Panc1 (cell line): ENCODE measurements at regions not wholly inside any gene's neighbourhood (a gene's known extent, or its start where the extent isn't known, plus 50 kb on each side); places are given as distances from the start of the nearest gene placed in this dataset.

Source experiments
- ATAC-seq: fragments of 200-7000 bp; cut with Tn5 transposase; 2 replicates; pipeline ENCODE4 v1.9.1; 2020; ENCODE audit warnings: mild to moderate bottlenecking, moderate library complexity
- BruUV-seq: library from RNA; stranded (reverse); fragments of 400-500 nt; replicated peaks from 2 replicates; lab custom pipeline; 2021; lab: Mats Ljungman, UMichigan
- CTCF ChIA-PET: fragments of 300-600 bp; sonication (Branson Sonifier 250); formaldehyde crosslinking; loops from one replicate; lab custom pipeline; 2022; ENCODE audit warnings: antibody characterized with exemption; lab: Charles Lee
- POLR2A ChIA-PET: fragments of 300-600 bp; sonication (Branson Sonifier 250); formaldehyde crosslinking; loops from one replicate; lab custom pipeline; 2022; ENCODE audit warnings: antibody characterized with exemption; lab: Charles Lee
- DNase-seq: peaks from one replicate; pipeline ENCODE4 v3.0.0-alpha.2; 2010; ENCODE audit warnings: low read depth, low spot score
- H3K27ac ChIP-seq: 2 replicates; pipeline ENCODE4 v1.5.1; 2011; ENCODE audit warnings: mild to moderate bottlenecking, low read length, inconsistent platforms
- H3K27me3 ChIP-seq: fragments of 200-500 bp; sonication (Bioruptor generic); 2 replicates; pipeline ENCODE4 v1.6.0; 2014; ENCODE audit warnings: low read length, inconsistent platforms; ENCODE audit not compliant: control insufficient read depth, insufficient read depth
- H3K36me3 ChIP-seq: fragments of 200-500 bp; sonication (Bioruptor generic); 2 replicates; pipeline ENCODE4 v1.5.1; 2014; ENCODE audit warnings: inconsistent platforms, mild to moderate bottlenecking, low read length, moderate library complexity; ENCODE audit not compliant: control insufficient read depth, insufficient read depth
- H3K4me1 ChIP-seq: 2 replicates; pipeline ENCODE4 v1.5.1; 2011; ENCODE audit warnings: inconsistent platforms, mild to moderate bottlenecking, low read length, moderate library complexity; ENCODE audit not compliant: control insufficient read depth, insufficient read depth
- H3K4me3 ChIP-seq, 2 experiments: 2 replicates each; pipeline ENCODE4 v1.5.1; 2011 to 2012; ENCODE audit warnings: low read depth in 2 of 2, low read length in 2 of 2, mild to moderate bottlenecking in 2 of 2, inconsistent platforms in 1 of 2, moderate library complexity in 1 of 2
- H3K9me3 ChIP-seq: fragments of 200-500 bp; sonication (Bioruptor generic); 2 replicates; pipeline ENCODE4 v1.5.1; 2014; ENCODE audit warnings: low read depth, mild to moderate bottlenecking, inconsistent platforms, low read length, moderate library complexity; ENCODE audit not compliant: control insufficient read depth, insufficient read depth
- CTCF ChIP-seq: fragments of 450-650 bp; IDR thresholded peaks from 2 replicates; pipeline ENCODE4 v1.5.1; 2017; ENCODE audit warnings: mild to moderate bottlenecking
- POLR2AphosphoS5 ChIP-seq: IDR thresholded peaks from 2 replicates; pipeline ENCODE4 v1.6.1; 2012; ENCODE audit warnings: mild to moderate bottlenecking, low read depth, low read length, moderate library complexity
- SIN3A ChIP-seq: IDR thresholded peaks from 2 replicates; pipeline ENCODE4 v1.6.1; 2012; ENCODE audit warnings: low read depth, mild to moderate bottlenecking, low read length, moderate library complexity, borderline replicate concordance; ENCODE audit not compliant: insufficient read depth
- TCF7L2 ChIP-seq: IDR thresholded peaks from 2 replicates; pipeline ENCODE4 v1.6.1; 2011; ENCODE audit warnings: mild to moderate bottlenecking, low read depth, low read length, inconsistent platforms
- in situ Hi-C: cut with HindIII; loops from 2 replicates; pipeline ENCODE4 v1.10.0; 2016; ENCODE audit warnings: low sequenced_read_pairs, low pct_unique_long_range_greater_than_20kb
- intact Hi-C: fragments of 100-400 bp; cut with micrococcal nuclease; formaldehyde crosslinking; loops from one replicate; pipeline ENCODE4 v1.10.0; 2022; ENCODE audit not compliant: unreplicated experiment
- TF ChIP-seq, protein P1 (sequence below), 2 experiments: IDR thresholded peaks; 2 replicates each; pipeline ENCODE4 v1.6.1; 2011 to 2012; ENCODE audit warnings: low read depth in 2 of 2, control low read depth in 1 of 2, low read length in 1 of 2, mild to moderate bottlenecking in 1 of 2, moderate library complexity in 1 of 2; ENCODE audit not compliant: insufficient read depth in 1 of 2

DNA sequence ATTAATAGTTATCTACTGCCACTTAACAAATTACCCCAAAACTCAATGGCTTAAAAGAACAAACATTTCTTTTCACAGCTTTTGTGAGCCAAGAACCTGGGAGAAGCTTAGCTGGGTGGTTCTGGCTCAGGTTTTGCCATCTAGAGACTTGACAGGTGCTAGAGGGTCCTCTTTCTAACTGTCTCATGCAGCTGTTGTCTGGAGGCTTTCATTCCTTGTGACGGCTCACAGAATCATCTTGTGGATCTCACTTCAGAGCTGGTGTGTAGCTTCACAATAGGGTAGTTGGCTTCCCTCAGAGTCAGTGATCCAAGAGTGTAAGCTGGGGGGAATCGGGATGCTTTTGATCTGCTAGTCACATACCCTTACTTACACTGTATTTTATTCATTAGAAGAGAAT is 81.2 kb upstream of the APC start:
- H3K9me3 ChIP-seq, result no peaks in the 10 kb centered on the region
- no peak overlapping the region for H3K4me3 ChIP-seq
- no peaks in the 10 kb centered on the region; the same call in 1 of the 2 replicates for H3K27me3 ChIP-seq
- intact Hi-C loops, result no loop called here
- ChIA-PET POLR2A (no interaction called here), CTCF (no interaction called here)
- in situ Hi-C loops, result no loop called here
- DNase-seq (no peak), ATAC-seq (no peak)
- TF ChIP-seq, protein P1, sequence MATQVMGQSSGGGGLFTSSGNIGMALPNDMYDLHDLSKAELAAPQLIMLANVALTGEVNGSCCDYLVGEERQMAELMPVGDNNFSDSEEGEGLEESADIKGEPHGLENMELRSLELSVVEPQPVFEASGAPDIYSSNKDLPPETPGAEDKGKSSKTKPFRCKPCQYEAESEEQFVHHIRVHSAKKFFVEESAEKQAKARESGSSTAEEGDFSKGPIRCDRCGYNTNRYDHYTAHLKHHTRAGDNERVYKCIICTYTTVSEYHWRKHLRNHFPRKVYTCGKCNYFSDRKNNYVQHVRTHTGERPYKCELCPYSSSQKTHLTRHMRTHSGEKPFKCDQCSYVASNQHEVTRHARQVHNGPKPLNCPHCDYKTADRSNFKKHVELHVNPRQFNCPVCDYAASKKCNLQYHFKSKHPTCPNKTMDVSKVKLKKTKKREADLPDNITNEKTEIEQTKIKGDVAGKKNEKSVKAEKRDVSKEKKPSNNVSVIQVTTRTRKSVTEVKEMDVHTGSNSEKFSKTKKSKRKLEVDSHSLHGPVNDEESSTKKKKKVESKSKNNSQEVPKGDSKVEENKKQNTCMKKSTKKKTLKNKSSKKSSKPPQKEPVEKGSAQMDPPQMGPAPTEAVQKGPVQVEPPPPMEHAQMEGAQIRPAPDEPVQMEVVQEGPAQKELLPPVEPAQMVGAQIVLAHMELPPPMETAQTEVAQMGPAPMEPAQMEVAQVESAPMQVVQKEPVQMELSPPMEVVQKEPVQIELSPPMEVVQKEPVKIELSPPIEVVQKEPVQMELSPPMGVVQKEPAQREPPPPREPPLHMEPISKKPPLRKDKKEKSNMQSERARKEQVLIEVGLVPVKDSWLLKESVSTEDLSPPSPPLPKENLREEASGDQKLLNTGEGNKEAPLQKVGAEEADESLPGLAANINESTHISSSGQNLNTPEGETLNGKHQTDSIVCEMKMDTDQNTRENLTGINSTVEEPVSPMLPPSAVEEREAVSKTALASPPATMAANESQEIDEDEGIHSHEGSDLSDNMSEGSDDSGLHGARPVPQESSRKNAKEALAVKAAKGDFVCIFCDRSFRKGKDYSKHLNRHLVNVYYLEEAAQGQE (IDR thresholded peaks at IDR 0.05; ENCODE audit: insufficient read depth in 1 of 2, low read depth in 2 of 2, low read length in 1 of 2), result no peak
- no peak for TF ChIP-seq POLR2AphosphoS5
- H3K36me3 ChIP-seq, result no peaks in the 10 kb centered on the region
- BruUV-seq, result no TSS peak
- H3K27ac ChIP-seq, result no peak overlapping the region
- no peaks in the 10 kb centered on the region for H3K4me1 ChIP-seq

- no peak for TF ChIP-seq TCF7L2
- TF ChIP-seq, protein P1 (IDR thresholded peaks at IDR 0.05; ENCODE audit: insufficient read depth in 1 of 2, low read depth in 2 of 2, low read length in 1 of 2), result no peak
- no peak for TF ChIP-seq SIN3A
- no peaks in the 10 kb centered on the region for H3K9me3 ChIP-seq
- DNase-seq (no peak), ATAC-seq (no peak)
- no peak overlapping the region for H3K4me3 ChIP-seq
- no peaks in the 10 kb centered on the region for H3K36me3 ChIP-seq
- in situ Hi-C loops, result no loop called here
- no peaks in the 10 kb centered on the region; the same call in 1 of the 2 replicates for H3K27me3 ChIP-seq
- no TSS peak for BruUV-seq
- CTCF ChIA-PET, result no interaction called here
- POLR2A ChIA-PET, result no interaction called here
- H3K4me1 ChIP-seq, result no peaks in the 10 kb centered on the region
- no peak overlapping the region for H3K27ac ChIP-seq
- intact Hi-C loops, result no loop called here
Observed at GRCh38 chr5:112657804-112658203, 79.9 kb upstream of the APC start.

DNA sequence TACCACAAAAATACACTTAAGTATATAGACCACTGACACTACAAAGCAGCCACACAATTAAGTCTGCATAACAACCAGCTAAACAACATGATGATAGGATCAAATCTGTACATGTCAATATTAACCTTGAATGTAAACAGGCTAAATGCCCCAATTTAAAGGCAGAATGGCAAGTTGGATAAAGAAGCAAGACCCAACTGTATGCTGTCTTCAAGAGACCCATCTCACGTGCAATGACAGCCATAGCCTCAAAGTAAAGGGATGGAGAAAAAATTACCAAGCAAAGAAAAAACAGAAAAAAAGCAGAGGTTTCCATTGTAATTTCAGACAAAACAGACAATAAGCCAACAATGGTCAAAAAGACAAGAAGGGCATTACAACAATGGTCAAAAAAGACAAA is 77.3 kb upstream of the APC start:
- BruUV-seq, result no TSS peak
- in situ Hi-C loops, result no loop called here
- H3K27me3 ChIP-seq, result no peaks in the 10 kb centered on the region
- ChIA-PET CTCF (no interaction called here), POLR2A (no interaction called here)
- TF ChIP-seq SIN3A (no peak), TCF7L2 (no peak), POLR2AphosphoS5 (no peak), CTCF (no peak)
- TF ChIP-seq, protein P1 (IDR thresholded peaks at IDR 0.05; ENCODE audit: insufficient read depth in 1 of 2, low read depth in 2 of 2, low read length in 1 of 2), result no peak
- no peak overlapping the region for H3K27ac ChIP-seq
- H3K4me1 ChIP-seq, result no peaks in the 10 kb centered on the region
- no peak for ATAC-seq
- no peaks in the 10 kb centered on the region for H3K9me3 ChIP-seq
- no peak overlapping the region for H3K4me3 ChIP-seq
- H3K36me3 ChIP-seq, result no peaks in the 10 kb centered on the region
- intact Hi-C loops, result no loop called here
- DNase-seq, result no peak
